ENCODE measurements at regions not wholly inside any gene's neighbourhood (a gene's known extent, or its start where the extent isn't known, plus 50 kb on each side); places are given as distances from the start of the nearest gene placed in this dataset.
A peak's percentile ranks its signal among the peaks of the same experiment; 100 is the strongest.

GRCh38 chr10:21463436-21463835 is 62.0 kb downstream of the SKIDA1 start:
- DNase-seq (ENCODE audit: low read depth) (no peak), FAIRE-seq (no peak)
- H3K4me3 ChIP-seq (ENCODE audit: low read depth, low read length) = no peak overlapping the region
- TF ChIP-seq CTCF (IDR thresholded peaks at IDR 0.05; ENCODE audit: insufficient read depth, low read length, severe bottlenecking) = no peak
- H3K27me3 ChIP-seq (ENCODE audit: control insufficient read depth, insufficient read depth, low read length) = no peaks in the 10 kb centered on the region
- H3K36me3 ChIP-seq (ENCODE audit: control insufficient read depth, insufficient read depth, low read length) = no peaks in the 10 kb centered on the region

- Histone ChIP-seq H3K36me3 (ENCODE audit: control insufficient read depth, insufficient read depth, low read length) (no peaks in the 10 kb centered on the region), H3K27me3 (ENCODE audit: control insufficient read depth, insufficient read depth, low read length) (no peaks in the 10 kb centered on the region), H3K4me3 (ENCODE audit: low read depth, low read length) (no peak overlapping the region)
- DNase-seq (ENCODE audit: low read depth) (peak; percentile 19), FAIRE-seq (no peak)
- no peak for TF ChIP-seq CTCF (IDR thresholded peaks at IDR 0.05; ENCODE audit: insufficient read depth, low read length, severe bottlenecking)
Measured at GRCh38 chr10:21458126-21458871, 67.2 kb downstream of the SKIDA1 start.

GRCh38 chr10:21456160-21456559 is 69.3 kb downstream of the SKIDA1 start:
- Histone ChIP-seq H3K27me3 (ENCODE audit: control insufficient read depth, insufficient read depth, low read length) (no peaks in the 10 kb centered on the region), H3K4me3 (ENCODE audit: low read depth, low read length) (no peak overlapping the region), H3K36me3 (ENCODE audit: control insufficient read depth, insufficient read depth, low read length) (no peaks in the 10 kb centered on the region)
- TF ChIP-seq CTCF (IDR thresholded peaks at IDR 0.05; ENCODE audit: insufficient read depth, low read length, severe bottlenecking) = no peak
- FAIRE-seq (no peak), DNase-seq (ENCODE audit: low read depth) (no peak)

- DNase-seq (ENCODE audit: low read depth) = no peak
Measured at GRCh38 chr10:21452203-21452602, 73.3 kb downstream of the SKIDA1 start.

GRCh38 chr10:21449288-21449966 is 76.1 kb downstream of the SKIDA1 start:
- Histone ChIP-seq H3K4me3 (ENCODE audit: low read depth, low read length) (no peak overlapping the region), H3K36me3 (ENCODE audit: control insufficient read depth, insufficient read depth, low read length) (no peaks in the 10 kb centered on the region), H3K27me3 (ENCODE audit: control insufficient read depth, insufficient read depth, low read length) (no peaks in the 10 kb centered on the region)
- TF ChIP-seq CTCF (IDR thresholded peaks at IDR 0.05; ENCODE audit: insufficient read depth, low read length, severe bottlenecking) = no peak
- FAIRE-seq (no peak), DNase-seq (ENCODE audit: low read depth) (no peak)

More at GRCh38 chr10:21452203-21452602, 73.3 kb downstream of the SKIDA1 start:
- Histone ChIP-seq H3K27me3 (ENCODE audit: control insufficient read depth, insufficient read depth, low read length) (no peaks in the 10 kb centered on the region), H3K4me3 (ENCODE audit: low read depth, low read length) (no peak overlapping the region), H3K36me3 (ENCODE audit: control insufficient read depth, insufficient read depth, low read length) (no peaks in the 10 kb centered on the region)
- no peak for TF ChIP-seq CTCF (IDR thresholded peaks at IDR 0.05; ENCODE audit: insufficient read depth, low read length, severe bottlenecking)
- no peak for FAIRE-seq

Data from bronchial epithelial cell (primary cell).